ENCODE measurements at regions not wholly inside any gene's neighbourhood (a gene's known extent, or its start where the extent isn't known, plus 50 kb on each side); places are given as distances from the start of the nearest gene placed in this dataset.

GRCh38 chr2:18792226-18792629 is 202.9 kb upstream of the NT5C1B start:
- Histone ChIP-seq H3K9me2 (replicated peaks; ENCODE audit: control insufficient read depth, low read length) (no peaks in the 10 kb centered on the region), H3K27me3 (ENCODE audit: control insufficient read depth, low read length) (no peaks in the 10 kb centered on the region), H3K9me3 (ENCODE audit: control insufficient read depth, insufficient read depth, low read length) (no peaks in the 10 kb centered on the region), H3K4me2 (ENCODE audit: low read length) (no peak overlapping the region), H3K4me1 (ENCODE audit: control insufficient read depth, low read length) (no peaks in the 10 kb centered on the region), H3K36me3 (ENCODE audit: control insufficient read depth, low read length) (no peaks in the 10 kb centered on the region), H3F3A (ENCODE audit: control insufficient read depth, insufficient read depth) (no peaks in the 10 kb centered on the region), H3K4me3 (ENCODE audit: low read length) (no peak overlapping the region), H3K27ac (ENCODE audit: low read depth, low read length) (no peak overlapping the region), H4K20me1 (ENCODE audit: control insufficient read depth, insufficient read depth, low read depth, low read length) (no peaks in the 10 kb centered on the region), H3K79me2 (ENCODE audit: control insufficient read depth, low read length) (no peaks in the 10 kb centered on the region)
- no peak for TF ChIP-seq EZH2phosphoT487 (IDR thresholded peaks at IDR 0.05; ENCODE audit: borderline replicate concordance, low read length)
- no peak for TF ChIP-seq CTCF (IDR thresholded peaks at IDR 0.05; ENCODE audit: low read depth, low read length, poor library complexity, severe bottlenecking)

GRCh38 chr2:18791172-18791797 is 201.9 kb upstream of the NT5C1B start:
- Histone ChIP-seq H3K9me3 (ENCODE audit: control insufficient read depth, insufficient read depth, low read length) (no peaks in the 10 kb centered on the region), H3K4me1 (ENCODE audit: control insufficient read depth, low read length) (no peaks in the 10 kb centered on the region), H3K4me2 (ENCODE audit: low read length) (no peak overlapping the region), H3K27ac (ENCODE audit: low read depth, low read length) (no peak overlapping the region), H3K79me2 (ENCODE audit: control insufficient read depth, low read length) (no peaks in the 10 kb centered on the region), H3K27me3 (ENCODE audit: control insufficient read depth, low read length) (no peaks in the 10 kb centered on the region), H3K36me3 (ENCODE audit: control insufficient read depth, low read length) (no peaks in the 10 kb centered on the region), H3F3A (ENCODE audit: control insufficient read depth, insufficient read depth) (no peaks in the 10 kb centered on the region), H4K20me1 (ENCODE audit: control insufficient read depth, insufficient read depth, low read depth, low read length) (no peaks in the 10 kb centered on the region), H3K4me3 (ENCODE audit: low read length) (no peak overlapping the region), H3K9me2 (replicated peaks; ENCODE audit: control insufficient read depth, low read length) (no peaks in the 10 kb centered on the region)
- TF ChIP-seq CTCF (IDR thresholded peaks at IDR 0.05; ENCODE audit: low read depth, low read length, poor library complexity, severe bottlenecking), result no peak
- TF ChIP-seq EZH2phosphoT487 (IDR thresholded peaks at IDR 0.05; ENCODE audit: borderline replicate concordance, low read length), result no peak

GRCh38 chr2:18790509-18791171 is 201.3 kb upstream of the NT5C1B start:
- no peaks in the 10 kb centered on the region for H3K79me2 ChIP-seq (ENCODE audit: control insufficient read depth, low read length)
- no peak overlapping the region for H3K27ac ChIP-seq (ENCODE audit: low read depth, low read length)
- no peaks in the 10 kb centered on the region for H3K9me2 ChIP-seq (replicated peaks; ENCODE audit: control insufficient read depth, low read length)
- H3K27me3 ChIP-seq (ENCODE audit: control insufficient read depth, low read length), result no peaks in the 10 kb centered on the region
- no peaks in the 10 kb centered on the region for H3K9me3 ChIP-seq (ENCODE audit: control insufficient read depth, insufficient read depth, low read length)
- TF ChIP-seq CTCF (IDR thresholded peaks at IDR 0.05; ENCODE audit: low read depth, low read length, poor library complexity, severe bottlenecking), result no peak
- TF ChIP-seq EZH2phosphoT487 (IDR thresholded peaks at IDR 0.05; ENCODE audit: borderline replicate concordance, low read length), result no peak
- H3K4me3 ChIP-seq (ENCODE audit: low read length), result no peak overlapping the region
- H4K20me1 ChIP-seq (ENCODE audit: control insufficient read depth, insufficient read depth, low read depth, low read length), result no peaks in the 10 kb centered on the region
- no peak overlapping the region for H3K4me2 ChIP-seq (ENCODE audit: low read length)
- no peaks in the 10 kb centered on the region for H3F3A ChIP-seq (ENCODE audit: control insufficient read depth, insufficient read depth)
- no peaks in the 10 kb centered on the region for H3K36me3 ChIP-seq (ENCODE audit: control insufficient read depth, low read length)
- H3K4me1 ChIP-seq (ENCODE audit: control insufficient read depth, low read length), result no peaks in the 10 kb centered on the region

Data from DOHH2 (cell line).